ENCODE measurements at regions not wholly inside any gene's neighbourhood (a gene's known extent, or its start where the extent isn't known, plus 50 kb on each side); places are given as distances from the start of the nearest gene placed in this dataset.

GRCh38 chr12:18935371-18935965 is 194.1 kb upstream of the PLEKHA5 start:
- CTCF ChIA-PET: no interaction called here
- no TSS peak for BruUV-seq (replicated peaks)
- Histone ChIP-seq H3K9me3 (replicated peaks; ENCODE audit: control insufficient read depth, insufficient read depth, low read length) (no peaks in the 10 kb centered on the region), H3K79me2 (ENCODE audit: control insufficient read depth, insufficient read depth, low read length) (no peaks in the 10 kb centered on the region), H4K20me1 (ENCODE audit: control insufficient read depth, insufficient read depth) (no peaks in the 10 kb centered on the region), H2AFZ (ENCODE audit: control insufficient read depth, low read depth, low read length) (no peak overlapping the region), H3K36me3 (ENCODE audit: control insufficient read depth in 2 of 2, insufficient read depth in 2 of 2, low read length in 1 of 2) (no peaks in the 10 kb centered on the region), H3K9ac (ENCODE audit: control insufficient read depth, insufficient read depth, low read length) (no peak overlapping the region), H3K4me2 (ENCODE audit: control insufficient read depth, insufficient read depth) (no peak overlapping the region), H3K4me3 (no peak overlapping the region), H3K27me3 (replicated peaks in 1 of 2; ENCODE audit: control insufficient read depth in 2 of 2, insufficient read depth in 2 of 2, low read length in 1 of 2) (no peaks in the 10 kb centered on the region), H3K4me1 (ENCODE audit: control insufficient read depth, insufficient read depth, low read length) (no peaks in the 10 kb centered on the region), H3K27ac (ENCODE audit: control insufficient read depth, insufficient read depth) (no peak overlapping the region)
- RAD21 ChIA-PET (ENCODE audit: unreplicated experiment): no interaction called here
- intact Hi-C loops (cut with micrococcal nuclease; ENCODE audit: unreplicated experiment): no loop called here
- DNase-seq (ENCODE audit: low read depth, low spot score) (no peak), FAIRE-seq (no peak), ATAC-seq (no peak)
- 0% methylated on average over 1 of the region's 1 CpG for WGBS (ENCODE audit: insufficient coverage, insufficient replicate concordance, low lambda C conversion rate, missing lambda C conversion rate)
- SMC1A ChIA-PET (ENCODE audit: uncharacterized antibody, unreplicated experiment): no interaction called here
- in situ Hi-C loops (cut with MboI): no loop called here
- POLR2A ChIA-PET: no interaction called here
- TF ChIP-seq BHLHE40 (IDR thresholded peaks at IDR 0.05; ENCODE audit: borderline replicate concordance in 1 of 2, low read depth in 2 of 2, low read length in 1 of 2): no peak
- no peak for TF ChIP-seq CEBPB (IDR thresholded peaks at IDR 0.05; ENCODE audit: borderline replicate concordance in 1 of 2, low read depth in 2 of 2, low read length in 2 of 2)
- TF ChIP-seq CHD1 (IDR thresholded peaks at IDR 0.05; ENCODE audit: low read depth, low read length): no peak
- TF ChIP-seq SPI1 (IDR thresholded peaks at IDR 0.05; ENCODE audit: borderline replicate concordance, insufficient read depth, low read depth, low read length): no peak
- no peak for TF ChIP-seq ZNF384 (IDR thresholded peaks at IDR 0.05; ENCODE audit: borderline replicate concordance, low read depth, low read length)
- no peak for TF ChIP-seq BCLAF1 (IDR thresholded peaks at IDR 0.05)
- TF ChIP-seq MTA2 (IDR thresholded peaks at IDR 0.05; ENCODE audit: low read depth): no peak
- TF ChIP-seq RELA (IDR thresholded peaks at IDR 0.05; ENCODE audit: borderline replicate concordance, partially characterized antibody): no peak

Measured in GM12878 (cell line).